ENCODE measurements at regions not wholly inside any gene's neighbourhood (a gene's known extent, or its start where the extent isn't known, plus 50 kb on each side); places are given as distances from the start of the nearest gene placed in this dataset.

GRCh38 chr12:114253976-114254778 is 151.8 kb downstream of the TBX5 start:
- Histone ChIP-seq H3K27me3 (ENCODE audit: control insufficient read depth, insufficient read depth, low read length) (no peaks in the 10 kb centered on the region), H3K36me3 (ENCODE audit: control insufficient read depth, insufficient read depth, low read length) (no peaks in the 10 kb centered on the region), H3K4me3 (ENCODE audit: low read depth, low read length) (no peak overlapping the region)
- TF ChIP-seq CTCF (IDR thresholded peaks at IDR 0.05; ENCODE audit: insufficient read depth, low read length, poor library complexity, severe bottlenecking), result no peak
- no peak for DNase-seq (ENCODE audit: low read depth)

- Histone ChIP-seq H3K4me3 (ENCODE audit: low read depth, low read length) (no peak overlapping the region), H3K27me3 (ENCODE audit: control insufficient read depth, insufficient read depth, low read length) (no peaks in the 10 kb centered on the region), H3K36me3 (ENCODE audit: control insufficient read depth, insufficient read depth, low read length) (no peaks in the 10 kb centered on the region)
- TF ChIP-seq CTCF (IDR thresholded peaks at IDR 0.05; ENCODE audit: insufficient read depth, low read length, poor library complexity, severe bottlenecking), result no peak
- no peak for DNase-seq (ENCODE audit: low read depth)
Observed at GRCh38 chr12:114248527-114248926, 157.4 kb downstream of the TBX5 start.

GRCh38 chr12:114245555-114245954 is 160.4 kb downstream of the TBX5 start:
- no peak for TF ChIP-seq CTCF (IDR thresholded peaks at IDR 0.05; ENCODE audit: insufficient read depth, low read length, poor library complexity, severe bottlenecking)
- H3K4me3 ChIP-seq (ENCODE audit: low read depth, low read length), result no peak overlapping the region
- DNase-seq (ENCODE audit: low read depth), result no peak
- no peaks in the 10 kb centered on the region for H3K27me3 ChIP-seq (ENCODE audit: control insufficient read depth, insufficient read depth, low read length)
- no peaks in the 10 kb centered on the region for H3K36me3 ChIP-seq (ENCODE audit: control insufficient read depth, insufficient read depth, low read length)

- Histone ChIP-seq H3K27me3 (ENCODE audit: control insufficient read depth, insufficient read depth, low read length) (no peaks in the 10 kb centered on the region), H3K4me3 (ENCODE audit: low read depth, low read length) (no peak overlapping the region), H3K36me3 (ENCODE audit: control insufficient read depth, insufficient read depth, low read length) (no peaks in the 10 kb centered on the region)
- DNase-seq (ENCODE audit: low read depth), result no peak
- no peak for TF ChIP-seq CTCF (IDR thresholded peaks at IDR 0.05; ENCODE audit: insufficient read depth, low read length, poor library complexity, severe bottlenecking)
Observed at GRCh38 chr12:114241973-114242434, 163.9 kb downstream of the TBX5 start.

GRCh38 chr12:114240288-114240687 is 165.7 kb downstream of the TBX5 start:
- no peak for DNase-seq (ENCODE audit: low read depth)
- TF ChIP-seq CTCF (IDR thresholded peaks at IDR 0.05; ENCODE audit: insufficient read depth, low read length, poor library complexity, severe bottlenecking), result no peak
- H3K36me3 ChIP-seq (ENCODE audit: control insufficient read depth, insufficient read depth, low read length), result no peaks in the 10 kb centered on the region

GRCh38 chr12:114238808-114239207 is 167.1 kb downstream of the TBX5 start:
- no peak for DNase-seq (ENCODE audit: low read depth)
- TF ChIP-seq CTCF (IDR thresholded peaks at IDR 0.05; ENCODE audit: insufficient read depth, low read length, poor library complexity, severe bottlenecking), result no peak
- H3K36me3 ChIP-seq (ENCODE audit: control insufficient read depth, insufficient read depth, low read length), result no peaks in the 10 kb centered on the region

More at GRCh38 chr12:114240288-114240687, 165.7 kb downstream of the TBX5 start:
- no peak overlapping the region for H3K4me3 ChIP-seq (ENCODE audit: low read depth, low read length)
- H3K27me3 ChIP-seq (ENCODE audit: control insufficient read depth, insufficient read depth, low read length), result no peaks in the 10 kb centered on the region

More at GRCh38 chr12:114238808-114239207, 167.1 kb downstream of the TBX5 start:
- H3K27me3 ChIP-seq (ENCODE audit: control insufficient read depth, insufficient read depth, low read length), result no peaks in the 10 kb centered on the region
- H3K4me3 ChIP-seq (ENCODE audit: low read depth, low read length), result no peak overlapping the region

All from kidney epithelial cell (primary cell).